Stimulated activated CD8-positive, alpha-beta memory T cell treated with anti-CD3 and anti-CD28 coated beads, Interleukin-15, amount 100 ng/mL, for 48 hours (primary cell): ENCODE measurements at regions not wholly inside any gene's neighbourhood (a gene's known extent, or its start where the extent isn't known, plus 50 kb on each side); places are given as distances from the start of the nearest gene placed in this dataset.

Experiments used
- DNase-seq, 2 donors: peaks; one replicate each; pipeline ENCODE4 v3.0.0-alpha.2; 2020; ENCODE audit warnings: low read depth in 2 of 2

DNA sequence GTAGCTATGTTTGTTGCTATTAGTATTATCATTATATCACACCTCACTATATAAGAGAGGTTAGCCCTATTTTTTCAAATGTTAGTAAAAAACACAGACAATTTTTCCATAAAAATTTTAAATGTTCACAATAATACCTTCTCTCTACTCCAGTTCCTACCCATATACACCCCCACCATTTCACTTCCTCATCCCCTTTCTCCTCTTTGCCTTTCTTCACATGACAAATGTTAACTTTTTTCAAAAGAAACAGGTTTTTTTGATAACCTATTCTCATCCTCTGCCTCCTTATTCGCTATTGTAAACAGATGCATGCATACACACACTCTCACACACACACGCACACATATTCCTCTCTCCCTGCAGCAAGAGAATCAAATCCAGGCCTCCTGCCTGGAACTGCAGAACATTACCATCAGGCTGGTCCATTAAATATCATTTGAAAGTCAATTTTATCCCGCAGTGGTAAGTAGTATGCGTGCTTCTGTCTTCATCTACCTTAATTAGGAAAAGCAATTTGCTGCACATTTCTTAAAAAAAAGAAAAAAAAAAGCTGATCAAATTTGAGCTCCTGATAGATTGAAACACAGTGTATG lies 55.5 kb downstream of the MID1IP1 start:
- DNase-seq: no peak

DNA sequence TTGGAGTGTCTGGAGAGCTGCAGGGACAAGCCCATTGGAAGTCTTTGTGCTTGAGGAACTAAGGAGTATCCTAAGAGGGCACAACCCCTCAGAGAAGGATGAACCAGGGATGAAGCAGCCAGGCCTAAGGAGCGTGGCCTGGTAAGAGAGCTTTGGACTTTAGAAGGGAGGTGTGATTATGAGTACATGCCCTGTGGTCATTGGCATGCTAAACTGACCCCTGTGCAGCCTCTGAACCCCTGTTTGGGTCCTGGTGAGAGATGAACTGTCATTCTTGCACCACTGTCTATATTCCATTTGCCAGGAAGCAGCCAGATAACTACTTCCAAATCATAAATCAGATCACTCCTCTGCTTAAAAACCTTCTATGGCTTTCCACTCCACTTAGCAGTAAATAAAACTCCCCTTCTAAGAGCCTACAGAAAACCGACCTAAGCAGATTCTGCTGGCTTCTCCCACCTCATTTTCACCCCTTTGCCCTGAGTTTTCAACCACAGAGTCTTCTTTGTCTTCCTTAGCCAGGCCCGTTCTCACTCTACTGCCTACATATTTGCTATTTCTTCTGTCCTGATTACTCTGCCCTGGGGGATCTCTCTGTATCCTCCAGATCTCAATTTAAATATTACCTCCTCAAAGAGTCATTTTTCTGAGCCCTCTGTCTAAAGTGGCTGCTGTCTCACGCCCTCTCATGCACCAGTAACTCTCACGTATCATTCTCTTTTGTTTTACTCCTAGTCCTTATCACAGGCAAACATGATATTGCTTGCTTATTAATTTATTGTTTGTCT lies 56.7 kb downstream of the MID1IP1 start:
- DNase-seq: no peak

DNA sequence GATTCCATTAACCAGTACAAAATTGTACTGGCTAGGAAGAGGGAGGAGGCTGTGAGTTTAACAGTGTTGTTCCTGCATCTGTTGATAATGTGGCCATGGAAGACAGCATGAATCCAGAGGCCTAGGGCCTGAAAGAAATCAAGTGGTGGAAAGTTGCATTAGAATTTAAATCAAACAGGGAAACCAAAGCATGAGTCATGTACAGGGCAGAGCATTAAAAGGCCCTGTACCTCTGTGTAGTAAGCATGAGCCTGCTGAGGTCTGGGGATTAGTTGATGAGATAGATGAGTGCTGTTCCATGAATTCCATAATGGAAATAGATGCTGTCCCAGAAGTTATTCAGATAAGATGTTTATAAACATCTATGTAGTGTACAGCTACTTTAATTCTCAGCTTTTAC lies 58.3 kb downstream of the MID1IP1 start:
- DNase-seq: no peak

DNA sequence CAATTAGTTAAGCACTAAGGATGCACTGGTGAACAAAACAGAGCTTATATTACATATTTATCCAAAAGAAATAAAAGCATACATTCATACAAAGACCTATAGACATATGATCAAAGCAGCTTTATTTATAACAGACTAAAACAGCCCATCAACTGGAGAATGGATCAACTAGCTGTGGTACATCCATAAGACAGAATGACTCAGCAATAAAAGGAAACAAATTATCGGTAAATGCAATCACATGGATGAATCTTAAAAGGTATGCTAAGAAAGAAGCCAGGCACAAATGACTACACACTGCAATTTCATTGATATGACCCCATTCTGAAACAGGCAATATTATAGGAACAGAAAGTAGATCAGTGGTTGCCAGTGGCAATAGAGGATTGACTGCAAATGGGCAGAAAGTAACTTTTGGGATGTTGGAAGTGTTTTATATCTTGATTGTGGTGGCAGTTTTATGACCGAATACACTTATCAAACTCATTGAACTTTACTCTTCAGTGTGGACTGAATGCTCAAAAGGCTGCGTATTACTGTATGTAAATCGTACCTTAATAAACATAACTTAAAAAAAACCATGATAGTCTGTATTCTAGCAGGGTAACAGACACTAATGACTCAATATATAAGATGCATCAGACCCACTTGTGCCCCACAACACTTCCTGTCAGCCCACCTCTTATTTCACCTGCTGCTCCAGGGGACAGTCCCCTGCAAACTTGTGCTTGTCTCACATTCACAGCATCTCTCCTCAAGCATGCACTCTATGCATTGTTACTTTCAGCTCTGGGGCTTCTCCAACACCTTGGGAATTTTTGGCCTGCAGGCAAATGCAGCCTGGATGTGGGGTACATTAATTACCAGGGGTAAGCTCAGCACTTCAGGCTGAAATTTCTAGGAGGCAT lies 59.1 kb downstream of the MID1IP1 start:
- DNase-seq: peak; percentile 9 to 11

DNA sequence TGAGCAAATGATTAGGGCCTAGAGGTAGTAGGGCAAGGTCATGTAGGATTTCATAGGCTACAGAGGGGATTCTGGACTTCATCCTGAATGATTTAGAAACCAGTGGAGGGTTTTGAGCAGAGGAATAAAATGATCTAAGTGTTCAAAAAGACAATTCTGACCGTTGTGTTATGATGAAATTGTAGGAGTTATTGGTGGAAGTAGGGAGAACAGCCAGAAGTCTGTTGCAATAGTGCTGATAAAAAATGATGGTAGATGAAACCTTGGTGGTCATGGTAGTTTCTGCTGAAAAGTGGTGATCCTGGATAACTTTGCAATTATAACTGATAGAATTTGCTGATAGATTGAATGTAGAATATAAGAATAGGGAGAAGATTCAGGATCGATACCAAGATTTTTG lies 60.2 kb downstream of the MID1IP1 start:
- DNase-seq: no peak

DNA sequence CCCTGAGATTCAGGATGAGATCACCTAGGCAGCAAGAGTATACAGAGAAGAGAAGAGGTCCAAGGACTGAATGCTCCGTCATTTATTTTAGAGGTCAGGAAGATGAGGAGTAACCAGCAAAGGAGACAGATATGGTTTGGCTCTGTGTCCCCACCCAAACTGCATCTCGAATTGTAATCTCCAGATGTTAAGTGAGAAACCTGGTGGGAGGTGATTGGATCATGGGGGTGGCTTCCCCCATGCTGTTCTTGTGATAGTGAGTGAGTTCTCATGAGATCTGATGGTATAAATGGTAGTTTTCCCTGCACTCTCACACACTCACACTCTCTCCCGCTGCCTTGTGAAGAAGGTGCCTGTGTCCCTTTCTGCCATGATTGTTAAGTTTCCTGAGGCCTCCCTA lies 60.8 kb downstream of the MID1IP1 start:
- no peak for DNase-seq

DNA sequence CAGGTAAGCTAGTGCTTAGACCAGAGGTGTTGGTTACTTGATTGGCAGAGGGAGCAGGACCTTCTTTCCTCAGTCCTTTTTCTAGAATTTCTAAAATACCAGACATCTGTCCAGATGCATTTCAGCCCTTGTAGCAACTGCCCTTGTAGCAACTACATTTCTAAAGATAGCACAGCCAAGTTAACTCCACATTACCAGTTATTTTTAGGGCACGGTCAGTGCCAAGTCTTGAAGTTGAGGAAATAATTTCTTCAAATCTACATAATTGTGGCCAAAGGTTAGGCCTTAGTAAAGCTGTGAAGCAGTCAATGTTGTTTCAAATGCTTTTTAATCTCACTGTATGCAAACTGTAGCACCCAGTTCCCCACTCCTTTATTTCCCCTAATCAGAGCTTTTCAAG lies 62.9 kb downstream of the MID1IP1 start:
- no peak for DNase-seq

DNA sequence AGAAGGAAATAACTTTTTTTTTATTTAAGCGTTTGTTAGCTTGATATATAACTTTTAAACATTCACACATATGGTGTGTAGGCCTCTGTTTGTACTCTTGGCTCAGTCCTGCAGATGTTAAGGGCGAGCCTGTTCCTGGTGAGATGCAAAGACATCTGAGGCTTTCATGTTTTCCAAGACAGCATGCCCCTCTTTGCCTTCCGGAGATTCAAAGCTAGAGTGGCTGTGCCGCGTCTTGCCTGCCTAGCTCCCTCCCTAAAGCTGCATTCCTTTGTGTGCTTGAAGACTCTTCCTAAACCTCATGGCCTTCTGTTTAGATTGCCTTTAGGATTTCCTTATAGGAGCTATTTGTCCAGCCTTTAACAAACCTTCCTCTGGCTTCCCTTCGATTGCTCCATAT lies 67.1 kb downstream of the MID1IP1 start:
- no peak for DNase-seq

DNA sequence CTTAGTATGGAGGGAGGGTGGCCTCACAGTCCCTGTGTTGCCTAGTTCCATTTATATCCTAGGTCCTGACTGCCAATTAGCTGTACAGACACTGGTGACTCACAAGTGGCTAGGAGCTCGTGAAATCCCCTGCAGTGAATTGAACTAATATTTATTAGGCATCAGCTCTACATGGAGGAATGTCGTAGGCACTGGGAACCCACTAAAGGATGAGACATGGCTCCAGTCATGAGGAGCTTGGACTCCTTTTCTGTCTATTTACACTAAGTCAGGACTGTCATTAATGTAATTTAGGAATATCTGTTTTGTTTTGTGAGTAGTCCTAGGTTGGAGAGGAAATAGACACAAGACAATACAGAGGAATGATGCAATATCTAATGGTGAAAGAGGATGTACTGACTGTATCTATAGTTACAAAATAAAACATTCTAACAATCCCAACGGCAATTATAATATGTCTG lies 67.7 kb downstream of the MID1IP1 start:
- no peak for DNase-seq

DNA sequence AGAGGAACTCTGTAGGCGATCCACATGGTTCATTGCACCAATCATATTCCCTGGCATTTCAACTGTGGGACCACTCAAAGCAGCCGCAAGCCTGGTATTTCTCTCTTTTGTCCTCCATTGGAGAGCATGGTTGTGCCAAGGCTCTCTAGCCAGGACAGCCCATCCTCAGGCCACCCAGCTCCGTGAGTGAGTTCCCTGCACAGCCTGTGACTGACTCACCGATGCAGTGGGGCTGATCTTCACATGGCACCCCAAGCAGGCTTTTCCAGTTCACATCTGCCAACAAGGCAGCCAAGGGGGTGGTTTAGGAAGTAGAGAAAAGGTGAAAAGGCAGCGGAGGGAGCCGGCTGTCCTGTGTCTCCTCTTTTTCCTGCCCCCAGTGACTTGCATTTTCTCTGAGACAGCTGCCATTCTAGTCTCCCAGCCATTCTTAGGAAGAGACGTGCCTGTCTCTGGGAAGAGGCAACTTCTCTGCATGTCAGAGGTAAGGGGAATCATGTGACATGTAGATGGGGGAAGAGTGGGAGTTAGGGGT lies 69.2 kb downstream of the MID1IP1 start:
- DNase-seq: no peak

DNA sequence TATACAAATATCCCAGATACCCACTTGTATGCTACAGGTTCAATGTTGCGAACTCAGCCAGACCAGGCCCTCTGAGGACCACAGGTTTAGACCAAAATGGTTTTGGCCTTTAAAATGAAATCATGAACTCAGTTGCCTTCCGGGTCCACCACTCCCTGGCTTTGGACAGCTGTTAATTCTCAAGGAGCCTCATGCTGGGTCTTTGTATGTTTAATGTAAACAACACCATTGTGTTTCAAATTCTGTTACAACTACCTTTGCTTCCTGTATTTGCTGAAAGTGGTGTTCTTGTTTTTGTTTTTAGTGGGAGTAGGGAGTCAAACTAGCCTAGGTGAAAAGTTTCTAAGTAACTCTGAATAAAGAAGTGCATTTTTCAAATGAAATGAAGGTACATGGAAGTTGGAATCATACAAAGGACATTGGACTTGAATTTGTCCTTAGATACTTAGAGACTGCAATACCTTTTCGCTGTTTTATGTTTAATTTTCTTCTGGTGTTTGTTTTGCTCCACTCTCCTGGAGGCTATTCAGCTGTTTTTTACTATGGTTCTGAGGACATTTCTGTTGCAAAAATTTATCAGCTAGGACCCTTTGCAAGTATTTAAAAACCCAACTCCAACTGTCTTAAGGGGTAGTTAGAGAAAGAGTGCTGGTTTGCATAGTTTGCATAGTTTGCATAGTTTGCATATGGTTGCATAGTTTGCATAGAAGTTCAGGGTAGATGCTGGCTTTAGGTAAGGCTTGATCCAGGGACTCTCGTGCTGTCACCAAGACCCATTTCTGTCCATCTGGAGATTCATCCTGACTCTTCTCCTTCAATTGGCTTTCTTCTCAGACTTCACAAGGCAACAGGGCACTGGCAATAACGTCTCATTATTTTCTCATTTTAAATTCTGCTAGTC lies 70.1 kb downstream of the MID1IP1 start:
- no peak for DNase-seq

DNA sequence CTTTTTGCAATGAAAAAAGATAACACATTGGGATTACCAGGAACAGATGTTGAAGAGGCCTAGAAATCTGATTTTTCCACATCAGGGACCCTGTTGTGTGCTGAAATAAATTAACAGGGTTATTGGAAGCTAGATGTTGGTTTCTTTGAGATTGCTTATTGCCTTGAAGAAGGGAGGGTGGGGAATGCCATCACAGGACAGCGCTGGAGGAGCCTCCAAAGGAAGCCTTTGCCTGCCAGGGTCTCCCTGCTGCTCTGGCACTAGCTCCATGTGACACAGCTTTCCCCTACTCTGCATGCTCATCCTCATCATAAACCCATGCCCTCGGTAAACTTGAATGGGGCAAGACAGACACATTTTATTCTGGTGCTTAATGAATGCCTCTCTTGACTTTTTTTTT lies 76.1 kb downstream of the MID1IP1 start:
- DNase-seq: no peak

DNA sequence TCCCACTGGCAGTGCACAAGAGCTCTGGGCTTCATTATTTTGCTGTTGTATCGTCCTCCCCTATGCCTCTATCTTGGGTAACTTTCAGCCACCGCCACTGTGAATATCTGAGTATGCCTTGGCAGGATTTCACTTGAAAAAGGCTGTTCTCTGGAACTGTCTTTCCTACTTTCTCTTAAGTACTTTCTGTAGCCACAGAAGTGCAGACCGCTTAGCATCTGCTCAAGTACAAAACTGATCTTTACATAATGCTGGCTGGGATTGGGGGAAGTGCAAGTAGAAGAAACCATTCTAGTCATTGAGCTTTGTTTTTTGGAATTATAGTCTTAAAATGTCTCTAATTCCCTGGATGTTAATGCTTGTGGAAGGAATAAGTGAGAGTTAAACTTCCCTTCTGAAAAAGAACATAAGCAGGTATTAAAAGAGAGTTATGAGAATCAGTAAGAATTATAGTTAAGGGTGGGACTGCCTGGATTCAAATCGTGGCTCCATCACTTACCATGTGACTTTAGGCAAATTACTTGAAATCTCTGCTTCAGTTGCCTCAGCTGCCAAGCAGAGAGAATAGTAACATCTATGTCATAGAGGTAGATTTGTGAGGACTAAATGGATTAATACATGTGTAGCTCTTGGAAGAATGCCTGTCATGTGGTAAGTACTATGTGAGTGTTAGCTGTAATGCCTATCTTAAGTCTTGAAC lies 77.5 kb downstream of the MID1IP1 start:
- DNase-seq: no peak

DNA sequence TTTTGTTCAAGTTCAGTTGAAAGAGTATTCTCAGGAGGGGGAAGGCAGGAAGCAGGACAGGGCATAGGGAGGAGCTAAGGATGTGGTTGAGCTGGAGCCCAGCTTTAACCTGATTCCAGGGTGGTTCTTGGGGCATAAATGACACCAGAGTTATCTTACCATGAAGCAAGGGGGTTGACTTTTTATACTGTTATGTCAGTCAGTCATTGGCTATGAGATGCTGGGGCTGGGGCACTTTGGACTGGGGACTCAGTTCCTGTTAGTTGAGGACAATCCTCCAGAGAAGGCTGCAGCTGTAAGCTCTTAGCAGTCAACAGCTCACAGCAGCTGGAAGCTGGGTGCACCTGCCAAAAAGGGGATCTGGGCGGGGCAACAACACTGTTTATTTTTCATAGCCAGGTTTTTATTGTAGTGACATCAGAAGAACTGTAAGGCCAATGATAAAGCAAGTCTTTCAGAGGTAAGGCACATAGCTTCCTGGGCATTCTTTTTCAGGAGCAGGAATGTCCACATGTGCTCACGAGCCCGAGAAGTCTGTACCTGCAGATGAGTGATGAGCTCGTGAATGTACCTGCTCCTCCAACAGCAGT lies 78.5 kb downstream of the MID1IP1 start:
- DNase-seq: no peak

DNA sequence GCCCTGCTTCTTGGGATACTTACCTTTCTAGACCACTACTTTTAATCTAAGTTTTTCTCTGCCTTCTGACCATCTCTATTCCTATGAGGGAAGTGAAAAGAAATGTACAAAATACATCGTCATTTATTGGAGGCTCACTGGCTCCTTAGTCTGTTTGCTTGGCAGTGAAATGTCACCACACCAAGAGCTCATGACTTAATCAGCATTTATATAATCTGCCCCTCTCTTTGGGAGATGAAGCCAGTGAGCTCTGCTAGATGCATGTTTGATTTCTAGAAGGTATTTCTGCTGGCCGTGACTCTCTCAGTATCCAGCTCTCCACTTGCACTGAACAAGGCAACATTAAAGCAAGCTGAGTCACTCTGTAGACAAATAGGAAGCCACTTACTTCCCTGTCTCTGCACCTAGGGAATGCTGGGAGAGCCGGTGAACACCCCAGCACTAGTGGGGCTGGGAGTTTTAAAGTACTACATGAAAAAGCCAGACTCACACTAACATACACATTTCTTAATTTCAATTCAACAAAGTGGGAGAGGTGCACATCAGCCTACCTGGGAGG lies 79.1 kb downstream of the MID1IP1 start:
- DNase-seq: no peak

DNA sequence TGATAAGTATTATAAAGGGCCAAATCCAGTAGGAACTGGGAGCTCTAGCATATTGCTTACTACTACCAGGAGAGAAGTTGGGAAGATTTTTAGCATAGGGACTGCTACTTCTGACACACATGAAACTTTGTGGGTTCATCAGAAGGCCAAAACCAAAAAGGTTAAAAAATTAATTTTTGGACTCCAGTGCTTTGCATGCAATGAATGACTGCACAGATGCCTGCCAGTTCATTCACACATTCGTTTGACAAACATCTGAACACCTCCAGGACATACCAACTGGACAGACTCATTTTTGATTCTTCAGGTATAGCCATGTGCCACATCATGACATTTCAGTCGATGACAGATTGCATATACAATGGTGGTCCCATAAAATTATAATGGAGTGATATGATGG lies 79.8 kb downstream of the MID1IP1 start:
- DNase-seq: no peak

DNA sequence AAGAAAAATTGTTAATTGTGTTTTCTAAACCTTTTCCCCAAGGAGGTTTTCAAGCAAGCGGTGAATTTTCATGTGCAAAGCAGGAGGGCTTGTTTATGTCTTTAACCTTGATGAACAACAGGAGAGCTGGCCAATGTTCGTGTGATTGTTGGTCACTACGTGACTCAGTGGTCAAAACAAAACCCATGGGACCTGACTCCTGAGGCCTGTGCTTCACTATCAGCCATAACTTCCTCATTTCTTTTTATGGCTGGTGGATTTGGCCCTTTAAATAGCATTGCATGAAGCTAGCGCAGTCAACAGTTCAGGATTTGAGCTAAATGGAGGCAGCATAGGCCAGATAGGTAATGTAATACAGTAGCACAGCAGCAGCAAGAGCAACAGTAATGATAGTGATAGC lies 80.5 kb downstream of the MID1IP1 start:
- no peak for DNase-seq

DNA sequence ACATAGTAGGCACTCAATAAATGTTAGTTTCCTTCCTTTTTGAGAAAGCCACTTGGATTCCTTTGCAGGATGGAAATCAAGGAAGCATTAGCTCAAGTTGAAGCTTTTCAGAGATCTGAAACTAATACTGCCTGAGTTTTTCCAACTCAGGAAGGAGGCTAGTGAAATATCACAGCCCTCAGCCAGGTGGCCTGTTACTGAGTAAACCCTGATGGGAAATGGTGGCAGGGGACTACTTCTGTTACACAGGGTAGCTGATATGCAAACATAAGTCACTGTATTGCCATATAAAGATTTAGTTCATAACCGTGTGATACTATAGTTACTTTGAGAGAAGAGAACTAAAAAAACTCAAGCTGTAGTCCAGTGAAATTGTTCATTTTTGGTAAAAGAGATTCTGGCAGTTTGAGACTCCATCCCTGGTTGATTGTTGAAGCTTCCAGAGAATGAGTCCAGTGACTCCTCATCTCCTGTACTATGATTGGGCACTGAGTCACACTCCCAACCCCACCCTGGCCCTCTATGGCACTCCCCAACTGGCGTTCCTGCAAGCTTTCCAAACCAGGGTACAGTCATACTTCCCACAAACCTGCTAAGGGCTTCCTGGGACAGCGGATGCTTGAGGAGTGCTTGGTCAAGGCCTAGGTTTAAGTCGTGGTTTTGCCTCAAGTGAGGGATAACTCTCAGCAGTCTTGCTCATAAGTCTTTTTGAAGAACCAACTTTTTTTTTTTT lies 81.8 kb downstream of the MID1IP1 start:
- no peak for DNase-seq

DNA sequence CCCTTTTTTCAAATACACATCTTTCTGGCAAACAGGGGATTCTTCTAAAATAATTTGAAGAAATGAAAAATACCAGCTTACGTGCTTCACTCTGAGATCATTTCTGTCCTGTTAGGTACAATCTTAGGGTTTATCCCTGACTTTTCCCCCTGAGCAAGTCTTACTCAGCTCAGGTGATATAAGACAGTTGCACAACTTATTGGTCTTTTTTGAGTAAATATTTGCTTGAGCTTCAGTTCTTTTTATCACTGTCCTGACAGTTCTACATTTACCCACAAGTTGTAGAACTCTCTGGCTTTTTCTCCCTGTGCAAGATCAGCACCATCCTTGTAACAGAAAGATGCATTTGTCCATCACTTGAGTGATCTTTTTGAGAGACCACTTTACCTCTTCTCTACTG lies 84.9 kb downstream of the MID1IP1 start:
- no peak for DNase-seq
